Endothelial cell of umbilical vein (primary cell): ENCODE measurements at regions not wholly inside any gene's neighbourhood (a gene's known extent, or its start where the extent isn't known, plus 50 kb on each side); places are given as distances from the start of the nearest gene placed in this dataset.

ENCODE experiments used
- BruUV-seq: library from RNA; stranded (reverse); fragments of 400-500 nt; replicated peaks from 2 replicates; lab custom pipeline; 2021; lab: Mats Ljungman, UMichigan
- CTCF ChIA-PET: fragments of 300-600, 350-600 bp; sonication (Branson Sonifier 250); formaldehyde crosslinking; loops from one replicate; lab custom pipeline; 2021; ENCODE audit warnings: antibody characterized with exemption, inconsistent platforms; lab: Charles Lee
- POLR2A ChIA-PET: fragments of 300-600, 350-600 bp; sonication (Branson Sonifier 250); formaldehyde crosslinking; loops from one replicate; lab custom pipeline; 2021; ENCODE audit warnings: antibody characterized with exemption, inconsistent platforms; lab: Charles Lee
- DNase-seq: peaks from one replicate; pipeline ENCODE4 v3.0.0-alpha.2; 2011; ENCODE audit warnings: low read depth, low spot score
- FAIRE-seq: peaks from 2 replicates; lab custom pipeline; 2011; peaks lifted over from hg19 to GRCh38; lab: Jason Lieb, UNC
- H2AFZ ChIP-seq: 2 replicates; pipeline ENCODE4 v1.6.0; 2012; ENCODE audit warnings: low read depth, low read length, control low read depth, inconsistent platforms
- H3K27ac ChIP-seq: 2 replicates; pipeline ENCODE4 v1.5.1; 2011; ENCODE audit warnings: low read depth, mild to moderate bottlenecking, control low read depth, low read length, moderate library complexity; ENCODE audit not compliant: insufficient read depth
- H3K27me3 ChIP-seq, 2 experiments: 2 replicates each; pipeline versions ENCODE4 v1.6.0 to v1.6.1; 2011; ENCODE audit warnings: low read length in 2 of 2, mixed read lengths in 1 of 2; ENCODE audit not compliant: control insufficient read depth in 2 of 2, insufficient read depth in 2 of 2
- H3K36me3 ChIP-seq, 2 experiments: 2 replicates in 1 of 2; 3 replicates in 1 of 2; pipeline ENCODE4 v1.5.1; 2011; ENCODE audit warnings: low read length in 2 of 2, mild to moderate bottlenecking in 1 of 2, moderate library complexity in 1 of 2; ENCODE audit not compliant: control insufficient read depth in 2 of 2, insufficient read depth in 2 of 2; ENCODE audit errors: extremely low read depth in 1 of 2
- H3K4me1 ChIP-seq: 3 replicates; pipeline ENCODE4 v1.5.1; 2011; ENCODE audit warnings: mild to moderate bottlenecking, low read length; ENCODE audit not compliant: control insufficient read depth, insufficient read depth; ENCODE audit errors: extremely low read depth
- H3K4me2 ChIP-seq: 2 replicates; pipeline ENCODE4 v1.6.1; 2011; ENCODE audit warnings: low read length, control low read depth, mixed read lengths; ENCODE audit not compliant: insufficient read depth
- H3K4me3 ChIP-seq, 3 experiments: fragments of 200-600 bp in 1 of 3; sonication (generic), shearing (Covaris generic) in 1 of 3; replicated peaks in 1 of 3; 2 replicates each; pipeline ENCODE4 v1.5.1; 2011 to 2016; ENCODE audit warnings: control low read depth in 3 of 3, low read length in 3 of 3, mild to moderate bottlenecking in 2 of 3, inconsistent platforms in 1 of 3, low read depth in 1 of 3, moderate library complexity in 1 of 3; ENCODE audit not compliant: insufficient read depth in 1 of 3
- H3K79me2 ChIP-seq: 2 replicates; pipeline ENCODE4 v1.6.0; 2012; ENCODE audit warnings: low read length, inconsistent platforms; ENCODE audit not compliant: control insufficient read depth, insufficient read depth
- H3K9ac ChIP-seq: replicated peaks from 2 replicates; pipeline ENCODE3; 2011; ENCODE audit warnings: low read length, control low read depth; ENCODE audit not compliant: insufficient read depth; ENCODE audit errors: extremely low read depth
- H3K9me1 ChIP-seq: replicated peaks from 3 replicates; pipeline ENCODE4 v1.6.0; 2011; ENCODE audit warnings: mild to moderate bottlenecking, low read length; ENCODE audit not compliant: control insufficient read depth, insufficient read depth; ENCODE audit errors: extremely low read depth
- H3K9me3 ChIP-seq: replicated peaks from 2 replicates; pipeline ENCODE4 v1.5.1; 2012; ENCODE audit warnings: low read length, inconsistent platforms; ENCODE audit not compliant: control insufficient read depth, insufficient read depth
- H4K20me1 ChIP-seq: replicated peaks from 2 replicates; pipeline ENCODE3; 2011; ENCODE audit warnings: mild to moderate bottlenecking, low read length; ENCODE audit not compliant: control insufficient read depth, insufficient read depth; ENCODE audit errors: extremely low read depth
- CTCF ChIP-seq, 2 donors: IDR thresholded peaks; 1 replicate in 1 of 2; 2 replicates in 1 of 2; pipeline ENCODE4 v1.5.1; 2011; ENCODE audit warnings: low read length in 2 of 2, mild to moderate bottlenecking in 2 of 2, moderate library complexity in 2 of 2, control low read depth in 1 of 2, inconsistent platforms in 1 of 2, low read depth in 1 of 2; ENCODE audit not compliant: insufficient read depth in 1 of 2; ENCODE audit errors: extremely low read depth in 1 of 2
- EZH2 ChIP-seq: IDR thresholded peaks from 2 replicates; pipeline ENCODE4 v1.6.1; 2012; ENCODE audit warnings: borderline replicate concordance, low read depth, mild to moderate bottlenecking, moderate library complexity, low read length, inconsistent platforms; ENCODE audit not compliant: severe bottlenecking
- FOS ChIP-seq: IDR thresholded peaks from 2 replicates; pipeline ENCODE4 v1.6.1; 2011; ENCODE audit warnings: mild to moderate bottlenecking, low read length, moderate library complexity, borderline replicate concordance; ENCODE audit not compliant: insufficient read depth
- GATA2 ChIP-seq: IDR thresholded peaks from 2 replicates; pipeline ENCODE4 v1.7.0; 2011; ENCODE audit warnings: low read depth, mild to moderate bottlenecking, moderate library complexity, mixed read lengths, low read length; ENCODE audit not compliant: insufficient read length, insufficient read depth
- JUN ChIP-seq: IDR thresholded peaks from 2 replicates; pipeline ENCODE4 v1.6.1; 2011; ENCODE audit warnings: borderline replicate concordance, low read depth; ENCODE audit not compliant: insufficient read length, insufficient read depth
- MAX ChIP-seq: IDR thresholded peaks from 2 replicates; pipeline ENCODE4 v1.6.1; 2011; ENCODE audit not compliant: insufficient read depth, insufficient read length
- MYC ChIP-seq: IDR thresholded peaks from one replicate; pipeline ENCODE4 v1.6.1; 2011; ENCODE audit warnings: mild to moderate bottlenecking, low read depth, low read length
- POLR2A ChIP-seq: IDR thresholded peaks from 2 replicates; pipeline ENCODE4 v1.6.1; 2012; ENCODE audit warnings: low read depth, mild to moderate bottlenecking, control low read depth, low read length
- POLR2AphosphoS5 ChIP-seq: IDR thresholded peaks from 2 replicates; pipeline ENCODE4 v1.6.1; 2012; ENCODE audit warnings: low read depth, mild to moderate bottlenecking, control low read depth, low read length, moderate library complexity; ENCODE audit not compliant: insufficient read depth
- dilution Hi-C: fragments of 300-500 bp; cut with MboI; formaldehyde crosslinking; loops from one replicate; pipeline ENCODE4 v1.15.0; 2019; ENCODE audit warnings: low sequenced_read_pairs; ENCODE audit not compliant: extremely low pct_ligation_motif_present
- intact Hi-C: fragments of 100-400 bp; cut with micrococcal nuclease; formaldehyde crosslinking; loops from one replicate; pipeline ENCODE4 v1.10.0; 2022

- no peaks in the 10 kb centered on the region for H3K9me3 ChIP-seq
- H3K9me1 ChIP-seq: no peaks in the 10 kb centered on the region
- dilution Hi-C loops (no loop called here), intact Hi-C loops (no loop called here)
- no peak for TF ChIP-seq POLR2AphosphoS5
- no peak for TF ChIP-seq EZH2
- no peak for TF ChIP-seq FOS
- TF ChIP-seq MYC: no peak
- TF ChIP-seq POLR2A: no peak
- TF ChIP-seq JUN: no peak
- TF ChIP-seq GATA2: no peak
- TF ChIP-seq MAX: no peak
- TF ChIP-seq CTCF (IDR thresholded peaks at IDR 0.05; ENCODE audit: extremely low read depth in 1 of 2, insufficient read depth in 1 of 2, low read depth in 1 of 2, low read length in 2 of 2): no peak
- DNase-seq (no peak), FAIRE-seq (no peak)
- peaks cover 5% of the 10 kb centered on the region for H3K4me1 ChIP-seq
- no peaks in the 10 kb centered on the region for H3K36me3 ChIP-seq
- no peak overlapping the region for H3K4me2 ChIP-seq
- ChIA-PET CTCF (no interaction called here), POLR2A (no interaction called here)
- H3K9ac ChIP-seq: no peak overlapping the region
- BruUV-seq: no TSS peak
- H3K27me3 ChIP-seq: no peaks in the 10 kb centered on the region
- H2AFZ ChIP-seq: no peak overlapping the region
- no peak overlapping the region for H3K4me3 ChIP-seq
- H3K27ac ChIP-seq: no peak overlapping the region
- no peaks in the 10 kb centered on the region for H3K79me2 ChIP-seq
- no peaks in the 10 kb centered on the region for H4K20me1 ChIP-seq
Observed at GRCh38 chr2:207316484-207316883, 150.7 kb upstream of the KLF7 start.
